ENCODE measurements at regions not wholly inside any gene's neighbourhood (a gene's known extent, or its start where the extent isn't known, plus 50 kb on each side); places are given as distances from the start of the nearest gene placed in this dataset.
"Not testable (repeated sequence)": the region's sequence is repeated elsewhere in the genome, so short reads cannot be mapped to it uniquely, and the experiment has no call there.

GRCh38 chr16:88224131-88224898, 158.4 kb upstream of the ZNF469 start:
- not testable (repeated sequence) for H3K9me3 ChIP-seq, H3K36me3 ChIP-seq, H3K9ac ChIP-seq, H3K27me3 ChIP-seq, H4K20me1 ChIP-seq, H3K4me2 ChIP-seq, H3K27ac ChIP-seq, H3K4me3 ChIP-seq
- peaks cover 10% of the 10 kb centered on the region for H3K4me1 ChIP-seq

- H3K27me3 ChIP-seq, H3K9me3 ChIP-seq, H3K9ac ChIP-seq, H3K4me3 ChIP-seq, H3K36me3 ChIP-seq, H3K4me2 ChIP-seq, H3K27ac ChIP-seq, H4K20me1 ChIP-seq: not testable (repeated sequence)
- H3K4me1 ChIP-seq = peaks cover 18% of the 10 kb centered on the region
Observed at GRCh38 chr16:88225640-88226230, 157.0 kb upstream of the ZNF469 start.

- H3K4me2 ChIP-seq, H3K27ac ChIP-seq, H3K4me3 ChIP-seq, H3K9ac ChIP-seq, H3K36me3 ChIP-seq, H3K27me3 ChIP-seq, H4K20me1 ChIP-seq, H3K9me3 ChIP-seq: not testable (repeated sequence)
- peaks cover 12% of the 10 kb centered on the region for H3K4me1 ChIP-seq
Observed at GRCh38 chr16:88226302-88226701, 156.5 kb upstream of the ZNF469 start.

GRCh38 chr16:88227026-88227721, 155.6 kb upstream of the ZNF469 start:
- not testable (repeated sequence) for H3K4me3 ChIP-seq, H3K36me3 ChIP-seq, H4K20me1 ChIP-seq, H3K9me3 ChIP-seq, H3K9ac ChIP-seq, H3K4me2 ChIP-seq, H3K27me3 ChIP-seq, H3K27ac ChIP-seq, H3K4me1 ChIP-seq

GRCh38 chr16:88227722-88228482, 154.9 kb upstream of the ZNF469 start:
- H3K27me3 ChIP-seq, H3K4me3 ChIP-seq, H3K9ac ChIP-seq, H3K27ac ChIP-seq, H3K4me2 ChIP-seq, H3K9me3 ChIP-seq, H4K20me1 ChIP-seq, H3K4me1 ChIP-seq, H3K36me3 ChIP-seq: not testable (repeated sequence)

- not testable (repeated sequence) for H3K4me2 ChIP-seq, H3K4me1 ChIP-seq, H4K20me1 ChIP-seq, H3K4me3 ChIP-seq, H3K9me3 ChIP-seq, H3K9ac ChIP-seq, H3K27me3 ChIP-seq, H3K27ac ChIP-seq, H3K36me3 ChIP-seq
Observed at GRCh38 chr16:88228751-88229150, 154.0 kb upstream of the ZNF469 start.

- not testable (repeated sequence) for H3K27ac ChIP-seq, H3K4me3 ChIP-seq, H3K9me3 ChIP-seq, H3K27me3 ChIP-seq, H3K9ac ChIP-seq, H3K36me3 ChIP-seq, H4K20me1 ChIP-seq, H3K4me2 ChIP-seq, H3K4me1 ChIP-seq
Observed at GRCh38 chr16:88229710-88230109, 153.0 kb upstream of the ZNF469 start.

GRCh38 chr16:88230276-88230966, 152.3 kb upstream of the ZNF469 start:
- H3K27ac ChIP-seq, H3K36me3 ChIP-seq, H4K20me1 ChIP-seq, H3K27me3 ChIP-seq, H3K9me3 ChIP-seq, H3K4me3 ChIP-seq, H3K4me1 ChIP-seq, H3K9ac ChIP-seq: not testable (repeated sequence)
- peak overlapping the region; percentile 37 for H3K4me2 ChIP-seq

- not testable (repeated sequence) for H3K36me3 ChIP-seq, H3K27ac ChIP-seq
Observed at GRCh38 chr16:88230967-88231615, 151.7 kb upstream of the ZNF469 start.

GRCh38 chr16:88231839-88232238, 150.9 kb upstream of the ZNF469 start:
- not testable (repeated sequence) for H3K9ac ChIP-seq, H3K27me3 ChIP-seq, H3K4me3 ChIP-seq, H3K27ac ChIP-seq, H3K4me1 ChIP-seq, H3K9me3 ChIP-seq, H4K20me1 ChIP-seq, H3K36me3 ChIP-seq, H3K4me2 ChIP-seq

More at GRCh38 chr16:88230967-88231615, 151.7 kb upstream of the ZNF469 start:
- not testable (repeated sequence) for H3K4me3 ChIP-seq, H3K4me1 ChIP-seq, H3K4me2 ChIP-seq, H3K9me3 ChIP-seq, H3K9ac ChIP-seq, H4K20me1 ChIP-seq, H3K27me3 ChIP-seq

GRCh38 chr16:88232401-88233258, 150.1 kb upstream of the ZNF469 start:
- not testable (repeated sequence) for H3K9me3 ChIP-seq, H3K9ac ChIP-seq, H3K4me2 ChIP-seq, H3K27ac ChIP-seq, H4K20me1 ChIP-seq, H3K27me3 ChIP-seq, H3K36me3 ChIP-seq, H3K4me3 ChIP-seq, H3K4me1 ChIP-seq

GRCh38 chr16:88233621-88234420, 148.9 kb upstream of the ZNF469 start:
- peaks cover 11% of the 10 kb centered on the region for H3K27me3 ChIP-seq
- not testable (repeated sequence) for H3K4me2 ChIP-seq

More at GRCh38 chr16:88233621-88234420, 148.9 kb upstream of the ZNF469 start:
- not testable (repeated sequence) for H3K36me3 ChIP-seq, H3K4me1 ChIP-seq, H3K27ac ChIP-seq, H3K9me3 ChIP-seq, H3K9ac ChIP-seq, H3K4me3 ChIP-seq, H4K20me1 ChIP-seq
